ENCODE measurements at regions not wholly inside any gene's neighbourhood (a gene's known extent, or its start where the extent isn't known, plus 50 kb on each side); places are given as distances from the start of the nearest gene placed in this dataset.
A peak's percentile ranks its signal among the peaks of the same experiment; 100 is the strongest.

DNA sequence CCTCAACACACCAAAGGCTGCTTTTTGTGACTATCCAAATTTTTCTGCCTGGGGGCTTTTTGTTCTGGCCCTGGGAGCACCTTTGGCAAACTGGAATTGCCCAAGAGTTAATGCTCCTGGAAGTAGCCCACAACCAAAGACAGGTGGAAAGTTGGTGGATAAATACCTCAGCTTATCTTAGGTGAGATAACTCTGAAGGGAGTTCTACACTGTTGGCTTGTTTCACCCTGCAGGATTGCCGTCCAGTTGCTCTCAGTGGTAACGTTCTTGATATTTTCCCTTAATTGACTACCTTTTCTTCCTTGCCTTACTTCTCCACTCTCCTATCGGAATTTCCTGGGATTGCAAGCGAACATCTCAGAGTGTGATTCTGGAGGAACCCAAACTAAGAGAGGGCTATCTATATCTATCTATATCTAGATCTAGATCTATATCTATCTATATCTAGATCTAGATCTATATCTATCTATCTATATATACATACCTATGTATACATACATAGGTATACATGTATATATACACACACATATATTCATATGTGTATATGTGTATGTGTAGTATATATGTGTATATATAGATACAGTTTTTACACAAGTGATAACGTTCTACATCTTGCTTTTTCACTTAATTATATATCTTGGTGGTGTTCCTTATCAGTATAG, 82.6 kb upstream of the DHX15 start:
- DNase-seq: no peak
- Histone ChIP-seq H3K9me3 (no peaks in the 10 kb centered on the region), H3K4me3 (no peak overlapping the region), H3K36me3 (no peaks in the 10 kb centered on the region), H3K27me3 (no peaks in the 10 kb centered on the region), H3K4me1 (no peaks in the 10 kb centered on the region), H3K27ac (no peak overlapping the region)
- ATAC-seq: no peak
- no peak for TF ChIP-seq CTCF (IDR thresholded peaks at IDR 0.05)
- intact Hi-C loops (cut with DNase I): no loop called here

DNA sequence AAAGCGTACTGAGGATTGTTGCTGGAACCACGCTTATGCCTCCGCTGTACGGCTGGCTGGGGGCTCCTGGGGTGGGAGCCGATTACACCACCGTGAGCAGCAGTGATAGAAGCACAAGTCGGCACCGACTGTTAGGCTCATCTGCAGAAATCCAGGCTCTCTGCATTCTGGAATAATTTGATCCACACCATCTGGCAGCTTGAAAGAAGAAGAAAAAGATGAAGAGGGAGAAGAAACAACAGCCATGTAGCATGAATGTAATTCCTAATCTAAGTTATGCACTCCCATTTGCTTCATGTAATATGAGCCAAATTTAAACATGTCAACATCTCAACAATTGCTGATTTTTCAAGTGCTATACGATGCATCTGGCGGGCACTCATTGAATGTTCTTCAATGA, 84.6 kb upstream of the DHX15 start:
- Histone ChIP-seq H3K9me3 (no peaks in the 10 kb centered on the region), H3K36me3 (no peaks in the 10 kb centered on the region), H3K27ac (no peak overlapping the region), H3K27me3 (no peaks in the 10 kb centered on the region), H3K4me3 (no peak overlapping the region), H3K4me1 (no peaks in the 10 kb centered on the region)
- ATAC-seq (no peak), DNase-seq (peak in 2 of 4 donors; percentile 66 to 70)
- intact Hi-C loops (cut with DNase I): no loop called here
- TF ChIP-seq CTCF (IDR thresholded peaks at IDR 0.05): no peak

DNA sequence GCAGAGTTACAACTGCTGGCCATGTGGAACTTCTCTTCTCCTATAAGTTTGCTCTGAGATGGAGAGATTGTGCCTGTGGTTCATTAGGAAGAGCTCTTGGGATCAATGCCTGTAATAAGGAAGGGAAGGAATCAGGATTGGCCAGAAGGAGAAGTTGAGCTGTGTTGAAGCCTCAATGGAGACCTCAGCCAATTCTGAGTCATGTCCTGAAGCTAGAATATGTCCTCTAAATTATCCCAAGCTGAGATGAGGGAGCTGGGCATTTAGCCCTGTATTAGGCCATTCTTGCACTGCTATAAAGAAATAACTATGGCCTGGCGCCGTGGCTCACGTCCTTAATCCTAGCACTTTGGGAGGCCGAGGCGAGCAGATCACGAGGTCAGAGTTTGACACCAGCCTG, 85.4 kb upstream of the DHX15 start:
- no peaks in the 10 kb centered on the region for H3K9me3 ChIP-seq
- DNase-seq (no peak), ATAC-seq (no peak)
- H3K36me3 ChIP-seq: no peaks in the 10 kb centered on the region
- no peaks in the 10 kb centered on the region for H3K4me1 ChIP-seq
- H3K27me3 ChIP-seq: no peaks in the 10 kb centered on the region
- no peak overlapping the region for H3K4me3 ChIP-seq
- TF ChIP-seq CTCF (IDR thresholded peaks at IDR 0.05): no peak
- intact Hi-C loops (cut with DNase I): no loop called here
- H3K27ac ChIP-seq: no peak overlapping the region

DNA sequence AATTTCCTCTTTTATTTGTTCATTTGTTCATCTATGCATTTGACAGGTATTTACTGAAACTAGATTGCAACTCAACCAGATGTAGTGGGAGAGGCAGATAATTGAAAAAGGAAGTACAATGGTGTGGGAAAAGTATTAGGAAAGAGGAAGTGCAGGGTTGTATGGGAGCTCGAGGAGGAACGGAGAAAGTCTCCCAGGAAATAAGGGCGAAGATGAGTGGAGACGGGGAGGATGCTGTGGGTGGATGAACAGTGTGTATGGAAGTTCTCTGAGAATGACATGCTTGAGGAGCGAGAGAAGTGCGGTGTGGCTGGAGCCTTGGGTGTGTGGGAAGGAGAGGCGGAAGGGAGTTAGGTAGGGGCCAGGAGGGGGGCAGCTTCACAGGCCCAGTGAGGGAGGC, 87.5 kb upstream of the DHX15 start:
- Histone ChIP-seq H3K27me3 (no peaks in the 10 kb centered on the region), H3K4me1 (no peaks in the 10 kb centered on the region), H3K36me3 (no peaks in the 10 kb centered on the region), H3K27ac (no peak overlapping the region), H3K9me3 (peaks cover 0 to 14% of the 10 kb centered on the region in 2 donors), H3K4me3 (no peak overlapping the region)
- ATAC-seq (no peak), DNase-seq (no peak)
- intact Hi-C loops (cut with DNase I): no loop called here
- TF ChIP-seq CTCF (IDR thresholded peaks at IDR 0.05): no peak

DNA sequence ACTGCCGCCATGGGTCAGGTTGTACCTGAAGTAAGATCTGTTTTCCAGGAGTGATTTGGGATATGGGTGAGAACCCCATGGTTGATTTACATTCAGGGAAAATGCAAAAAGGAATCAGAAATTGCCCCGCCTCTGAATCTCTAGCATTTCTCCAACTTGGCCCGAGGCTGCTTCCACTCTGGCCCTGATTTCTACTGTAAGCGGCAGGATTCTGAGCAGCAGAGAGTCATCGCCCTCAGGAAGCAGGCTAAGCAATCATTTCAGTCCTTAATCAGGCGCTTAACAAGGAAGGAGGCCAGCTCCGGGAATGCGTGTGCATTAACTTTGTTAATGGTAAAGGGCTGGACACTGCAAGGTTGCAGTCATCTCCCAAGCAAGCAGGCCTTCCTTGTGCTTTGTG, 88.5 kb upstream of the DHX15 start:
- DNase-seq: peak in 1 of 4 donors; percentile 3
- H3K9me3 ChIP-seq: peaks cover 0 to 15% of the 10 kb centered on the region in 2 donors
- no peak for ATAC-seq
- H3K4me1 ChIP-seq: no peaks in the 10 kb centered on the region
- TF ChIP-seq CTCF (IDR thresholded peaks at IDR 0.05): no peak
- intact Hi-C loops (cut with DNase I): no loop called here
- H3K4me3 ChIP-seq: no peak overlapping the region
- H3K27me3 ChIP-seq: no peaks in the 10 kb centered on the region
- H3K36me3 ChIP-seq: no peaks in the 10 kb centered on the region
- H3K27ac ChIP-seq: no peak overlapping the region

Data from left lung (tissue), 4 donors.